GM21529 (cell line): ENCODE measurements at regions not wholly inside any gene's neighbourhood (a gene's known extent, or its start where the extent isn't known, plus 50 kb on each side); places are given as distances from the start of the nearest gene placed in this dataset.
A peak's percentile ranks its signal among the peaks of the same experiment; 100 is the strongest.
"Not testable (repeated sequence)": the region's sequence is repeated elsewhere in the genome, so short reads cannot be mapped to it uniquely, and the experiment has no call there.

ENCODE experiments used
- ATAC-seq: cut with Tn5 transposase; IDR thresholded peaks from one replicate; pipeline ENCODE4 v1.9.1; 2021; ENCODE audit not compliant: unreplicated experiment

- no peak for ATAC-seq
Observed at GRCh38 chr6:23688650-23689049, 437.4 kb upstream of the NRSN1 start.

- no peak for ATAC-seq
Observed at GRCh38 chr6:23690453-23691049, 435.5 kb upstream of the NRSN1 start.

- no peak for ATAC-seq
Observed at GRCh38 chr6:23692184-23692583, 433.8 kb upstream of the NRSN1 start.

GRCh38 chr6:23696992-23697391 is 429.0 kb upstream of the NRSN1 start:
- ATAC-seq: no peak

- no peak for ATAC-seq
Observed at GRCh38 chr6:23704479-23705052, 421.4 kb upstream of the NRSN1 start.

GRCh38 chr6:23705697-23706096 is 420.3 kb upstream of the NRSN1 start:
- ATAC-seq: no peak

- ATAC-seq: no peak
Observed at GRCh38 chr6:23712756-23713155, 413.3 kb upstream of the NRSN1 start.

- peak; percentile 73 for ATAC-seq
Observed at GRCh38 chr6:23713211-23713610, 412.8 kb upstream of the NRSN1 start.

- ATAC-seq: no peak
Observed at GRCh38 chr6:23728707-23729106, 397.3 kb upstream of the NRSN1 start.

GRCh38 chr6:23731609-23732008 is 394.4 kb upstream of the NRSN1 start:
- no peak for ATAC-seq

GRCh38 chr6:23732521-23732920 is 393.5 kb upstream of the NRSN1 start:
- no peak for ATAC-seq

- no peak for ATAC-seq
Observed at GRCh38 chr6:23735151-23735550, 390.9 kb upstream of the NRSN1 start.

- ATAC-seq: no peak
Observed at GRCh38 chr6:23736577-23736976, 389.4 kb upstream of the NRSN1 start.

- no peak for ATAC-seq
Observed at GRCh38 chr6:23747239-23747638, 378.8 kb upstream of the NRSN1 start.

- no peak for ATAC-seq
Observed at GRCh38 chr6:23752414-23752813, 373.6 kb upstream of the NRSN1 start.

GRCh38 chr6:23754197-23754596 is 371.8 kb upstream of the NRSN1 start:
- ATAC-seq: no peak

- ATAC-seq: no peak
Observed at GRCh38 chr6:23775127-23775526, 350.9 kb upstream of the NRSN1 start.

GRCh38 chr6:23783901-23784300 is 342.1 kb upstream of the NRSN1 start:
- no peak for ATAC-seq

GRCh38 chr6:23784301-23784919 is 341.6 kb upstream of the NRSN1 start:
- ATAC-seq: no peak

- ATAC-seq: no peak
Observed at GRCh38 chr6:23790756-23791155, 335.3 kb upstream of the NRSN1 start.

- no peak for ATAC-seq
Observed at GRCh38 chr6:23797041-23797440, 329.0 kb upstream of the NRSN1 start.

- not testable (repeated sequence) for ATAC-seq
Observed at GRCh38 chr6:23804289-23804688, 321.7 kb upstream of the NRSN1 start.

GRCh38 chr6:23821141-23821540 is 304.9 kb upstream of the NRSN1 start:
- ATAC-seq: not testable (repeated sequence)
